Chondrocyte (in vitro differentiated cells): ENCODE measurements at regions not wholly inside any gene's neighbourhood (a gene's known extent, or its start where the extent isn't known, plus 50 kb on each side); places are given as distances from the start of the nearest gene placed in this dataset.

Experiments used
- DNase-seq: peaks from one replicate; pipeline ENCODE4 v3.0.0; 2021; ENCODE audit warnings: mixed read lengths, low spot score
- H3K27ac Mint-ChIP-seq: one replicate; pipeline ENCODE4 v1.8.0; 2021; ENCODE audit warnings: mild to moderate bottlenecking, moderate library complexity, mixed read lengths; ENCODE audit not compliant: unreplicated experiment
- H3K27me3 Mint-ChIP-seq: 2 replicates; pipeline ENCODE4 v1.8.0; 2021; ENCODE audit warnings: low read depth, mixed read lengths
- H3K36me3 Mint-ChIP-seq: 2 replicates; pipeline ENCODE4 v1.8.0; 2021; ENCODE audit warnings: low read depth, mixed read lengths
- H3K4me1 Mint-ChIP-seq: 2 replicates; pipeline ENCODE4 v1.8.0; 2021; ENCODE audit warnings: low read depth, mild to moderate bottlenecking, mixed read lengths
- H3K4me3 Mint-ChIP-seq: one replicate; pipeline ENCODE4 v1.8.0; 2021; ENCODE audit warnings: mild to moderate bottlenecking, moderate library complexity, mixed read lengths; ENCODE audit not compliant: unreplicated experiment
- H3K9me3 Mint-ChIP-seq: 2 replicates; pipeline ENCODE4 v1.8.0; 2021; ENCODE audit warnings: low read depth, mixed read lengths
- CTCF ChIP-seq: fragments of 200-600 bp; sonication (generic); IDR thresholded peaks from 2 replicates; pipeline ENCODE4 v1.5.0; 2021; ENCODE audit warnings: antibody characterized with exemption, mild to moderate bottlenecking, moderate library complexity

GRCh38 chr22:49687786-49688515, 139.7 kb downstream of the BRD1 start:
- no peaks in the 10 kb centered on the region for H3K36me3 Mint-ChIP-seq
- no peak for TF ChIP-seq CTCF
- no peaks in the 10 kb centered on the region for H3K4me1 Mint-ChIP-seq
- peaks cover 10% of the 10 kb centered on the region for H3K9me3 Mint-ChIP-seq
- no peak overlapping the region for H3K27ac Mint-ChIP-seq
- H3K27me3 Mint-ChIP-seq = peaks cover 24% of the 10 kb centered on the region
- DNase-seq = no peak
- H3K4me3 Mint-ChIP-seq = no peak overlapping the region

- H3K36me3 Mint-ChIP-seq = no peaks in the 10 kb centered on the region
- DNase-seq = no peak
- no peaks in the 10 kb centered on the region for H3K4me1 Mint-ChIP-seq
- peaks cover 25% of the 10 kb centered on the region for H3K27me3 Mint-ChIP-seq
- H3K4me3 Mint-ChIP-seq = no peak overlapping the region
- peaks cover 10% of the 10 kb centered on the region for H3K9me3 Mint-ChIP-seq
- no peak for TF ChIP-seq CTCF
- H3K27ac Mint-ChIP-seq = no peak overlapping the region
These were observed 140.3 kb downstream of the BRD1 start for GRCh38 chr22:49687333-49687732.

- peaks cover 7% of the 10 kb centered on the region for H3K9me3 Mint-ChIP-seq
These were observed 141.0 kb downstream of the BRD1 start for GRCh38 chr22:49686495-49687219.

GRCh38 chr22:49685686-49686085, 142.0 kb downstream of the BRD1 start:
- Mint-ChIP-seq H3K4me1 (no peaks in the 10 kb centered on the region), H3K9me3 (peaks cover 4% of the 10 kb centered on the region), H3K27me3 (peaks cover 32% of the 10 kb centered on the region), H3K27ac (no peak overlapping the region), H3K36me3 (no peaks in the 10 kb centered on the region), H3K4me3 (no peak overlapping the region)
- TF ChIP-seq CTCF = no peak
- DNase-seq = no peak

More at GRCh38 chr22:49686495-49687219, 141.0 kb downstream of the BRD1 start:
- Mint-ChIP-seq H3K36me3 (no peaks in the 10 kb centered on the region), H3K27ac (no peak overlapping the region), H3K27me3 (peaks cover 32% of the 10 kb centered on the region), H3K4me3 (no peak overlapping the region), H3K4me1 (no peaks in the 10 kb centered on the region)
- no peak for DNase-seq
- no peak for TF ChIP-seq CTCF

- H3K4me1 Mint-ChIP-seq = no peaks in the 10 kb centered on the region
- no peaks in the 10 kb centered on the region for H3K36me3 Mint-ChIP-seq
- H3K27ac Mint-ChIP-seq = no peak overlapping the region
- H3K27me3 Mint-ChIP-seq = peaks cover 34% of the 10 kb centered on the region
- no peak for DNase-seq
- no peak overlapping the region for H3K4me3 Mint-ChIP-seq
- peaks cover 4% of the 10 kb centered on the region for H3K9me3 Mint-ChIP-seq
- TF ChIP-seq CTCF = no peak
These were observed 142.6 kb downstream of the BRD1 start for GRCh38 chr22:49685116-49685515.
